Lung (tissue), 11 donors: ENCODE measurements at regions not wholly inside any gene's neighbourhood (a gene's known extent, or its start where the extent isn't known, plus 50 kb on each side); places are given as distances from the start of the nearest gene placed in this dataset.

ENCODE experiments used
- ATAC-seq: fragments of 200-7000 bp; cut with Tn5 transposase; one replicate; pipeline ENCODE4 v1.9.1; 2020; ENCODE audit warnings: moderate number of reproducible peaks; ENCODE audit not compliant: insufficient read depth, low FRiP score
- DNase-seq, 3 donors: peaks; one replicate each; pipeline ENCODE4 v3.0.0-alpha.2; 2013 to 2017
- H3K27ac ChIP-seq, 2 donors: one replicate each; pipeline ENCODE4 v1.5.1; 2013; ENCODE audit warnings: mild to moderate bottlenecking in 2 of 2, moderate library complexity in 2 of 2, control low read depth in 1 of 2, inconsistent platforms in 1 of 2, low read depth in 1 of 2, low read length in 1 of 2
- H3K27me3 ChIP-seq, 3 donors: one replicate each; pipeline ENCODE4 v1.5.1; 2013; ENCODE audit warnings: low read length in 2 of 3; ENCODE audit not compliant: control insufficient read depth in 3 of 3, insufficient read depth in 3 of 3
- H3K36me3 ChIP-seq, 4 donors: one replicate each; pipeline ENCODE4 v1.5.1; 2013; ENCODE audit warnings: low read length in 4 of 4, mild to moderate bottlenecking in 1 of 4, moderate library complexity in 1 of 4; ENCODE audit not compliant: control insufficient read depth in 4 of 4, insufficient read depth in 4 of 4
- H3K4me1 ChIP-seq, 5 donors: one replicate each; pipeline ENCODE4 v1.5.1; 2013; ENCODE audit warnings: low read length in 5 of 5, mild to moderate bottlenecking in 2 of 5, moderate library complexity in 1 of 5; ENCODE audit not compliant: control insufficient read depth in 5 of 5, insufficient read depth in 5 of 5
- H3K4me3 ChIP-seq: one replicate; pipeline ENCODE4 v1.5.1; 2013; ENCODE audit warnings: mild to moderate bottlenecking, control low read depth, moderate library complexity
- H3K9ac ChIP-seq, 2 donors: one replicate each; pipeline ENCODE4 v1.5.1; 2013; ENCODE audit warnings: low read length in 2 of 2, control low read depth in 1 of 2; ENCODE audit not compliant: insufficient read depth in 1 of 2
- H3K9me3 ChIP-seq, 4 donors: one replicate each; pipeline ENCODE4 v1.5.1; 2013; ENCODE audit warnings: low read length in 3 of 4, mild to moderate bottlenecking in 1 of 4, moderate library complexity in 1 of 4; ENCODE audit not compliant: control insufficient read depth in 4 of 4, insufficient read depth in 3 of 4
- CTCF ChIP-seq: IDR thresholded peaks from 2 replicates; pipeline ENCODE4 v1.5.1; 2012; ENCODE audit warnings: mild to moderate bottlenecking; ENCODE audit errors: control extremely low read depth, extremely low read depth
- WGBS, 2 donors: extraction: QIAGEN DNeasy Blood & Tissue Kit; methylation state at CpG; one replicate each; pipeline ENCODE4 v1.1.7; 2013; 5-methylcytosine and 5-hydroxymethylcytosine counted together
- donor health status: control.
- donor health status: control.
- donor health status: Bipolar disorder and iron deficiency.
- donor health status: healthy.
- donor health status: DM: yes; HTN: yes; CAD: no.

- H3K4me3 ChIP-seq: no peak overlapping the region
- no peak for DNase-seq
- H3K9me3 ChIP-seq: no peaks in the 10 kb centered on the region
- H3K27ac ChIP-seq: no peak overlapping the region
- no peaks in the 10 kb centered on the region for H3K4me1 ChIP-seq
- H3K27me3 ChIP-seq: peaks cover 0 to 2% (median 0%) of the 10 kb centered on the region in 3 donors
- no peak for ATAC-seq
- WGBS, 2 donors: 89 to 94% methylated on average over 2 of the region's 2 CpGs
- H3K9ac ChIP-seq: no peak overlapping the region
- H3K36me3 ChIP-seq: no peaks in the 10 kb centered on the region
- no peak for TF ChIP-seq CTCF
These were observed 53.9 kb upstream of the ZNF354A start for GRCh38 chr5:178784391-178784790.

GRCh38 chr5:178781936-178782335 lies 51.5 kb upstream of the ZNF354A start:
- Histone ChIP-seq H3K27me3 (peaks cover 0 to 2% (median 0%) of the 10 kb centered on the region in 3 donors), H3K27ac (no peak overlapping the region), H3K4me1 (no peaks in the 10 kb centered on the region), H3K9ac (no peak overlapping the region), H3K4me3 (no peak overlapping the region), H3K9me3 (no peaks in the 10 kb centered on the region), H3K36me3 (no peaks in the 10 kb centered on the region)
- WGBS, 2 donors: 74 to 84% methylated on average over 14 of the region's 14 CpGs
- no peak for DNase-seq
- TF ChIP-seq CTCF: no peak
- no peak for ATAC-seq

- DNase-seq (no peak), ATAC-seq (no peak)
- no peaks in the 10 kb centered on the region for H3K4me1 ChIP-seq
- no peak for TF ChIP-seq CTCF
- no peak overlapping the region for H3K4me3 ChIP-seq
- WGBS, 2 donors: 68 to 79% methylated on average over 27 of the region's 27 CpGs
- H3K27ac ChIP-seq: no peak overlapping the region
- H3K9me3 ChIP-seq: no peaks in the 10 kb centered on the region
- H3K36me3 ChIP-seq: no peaks in the 10 kb centered on the region
- no peak overlapping the region for H3K9ac ChIP-seq
- peaks cover 0 to 2% (median 0%) of the 10 kb centered on the region in 3 donors for H3K27me3 ChIP-seq
These were observed 50.4 kb upstream of the ZNF354A start for GRCh38 chr5:178780581-178781498.
